ENCODE measurements at regions not wholly inside any gene's neighbourhood (a gene's known extent, or its start where the extent isn't known, plus 50 kb on each side); places are given as distances from the start of the nearest gene placed in this dataset.

DNA sequence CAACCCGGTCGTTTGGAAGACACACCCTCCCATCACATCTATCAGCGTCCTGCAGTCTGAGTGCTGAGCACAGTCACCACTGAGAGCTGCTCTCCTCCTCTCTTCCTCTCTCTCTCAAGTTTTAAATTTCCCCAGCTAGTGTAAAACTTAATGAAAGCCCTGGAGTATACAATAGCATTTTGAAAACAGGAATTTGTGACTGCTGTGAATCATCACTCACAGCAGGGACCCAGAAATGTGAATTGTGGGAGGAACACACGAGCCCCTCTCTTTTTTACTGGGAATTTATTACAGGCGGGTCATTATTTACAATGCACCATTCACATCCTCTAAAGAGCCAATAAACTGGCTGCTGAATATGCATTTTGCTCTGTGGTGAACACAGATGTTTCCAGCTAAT, 185.0 kb upstream of the SMIM21 start:
- no peak for DNase-seq
- Histone ChIP-seq H3K9me3 (no peaks in the 10 kb centered on the region), H3K36me3 (no peaks in the 10 kb centered on the region), H3K4me1 (no peaks in the 10 kb centered on the region), H3K27ac (no peak overlapping the region), H3K4me3 (no peak overlapping the region), H3K27me3 (no peaks in the 10 kb centered on the region)
- no peak for TF ChIP-seq POLR2A (IDR thresholded peaks at IDR 0.05)
- TF ChIP-seq, protein P1, sequence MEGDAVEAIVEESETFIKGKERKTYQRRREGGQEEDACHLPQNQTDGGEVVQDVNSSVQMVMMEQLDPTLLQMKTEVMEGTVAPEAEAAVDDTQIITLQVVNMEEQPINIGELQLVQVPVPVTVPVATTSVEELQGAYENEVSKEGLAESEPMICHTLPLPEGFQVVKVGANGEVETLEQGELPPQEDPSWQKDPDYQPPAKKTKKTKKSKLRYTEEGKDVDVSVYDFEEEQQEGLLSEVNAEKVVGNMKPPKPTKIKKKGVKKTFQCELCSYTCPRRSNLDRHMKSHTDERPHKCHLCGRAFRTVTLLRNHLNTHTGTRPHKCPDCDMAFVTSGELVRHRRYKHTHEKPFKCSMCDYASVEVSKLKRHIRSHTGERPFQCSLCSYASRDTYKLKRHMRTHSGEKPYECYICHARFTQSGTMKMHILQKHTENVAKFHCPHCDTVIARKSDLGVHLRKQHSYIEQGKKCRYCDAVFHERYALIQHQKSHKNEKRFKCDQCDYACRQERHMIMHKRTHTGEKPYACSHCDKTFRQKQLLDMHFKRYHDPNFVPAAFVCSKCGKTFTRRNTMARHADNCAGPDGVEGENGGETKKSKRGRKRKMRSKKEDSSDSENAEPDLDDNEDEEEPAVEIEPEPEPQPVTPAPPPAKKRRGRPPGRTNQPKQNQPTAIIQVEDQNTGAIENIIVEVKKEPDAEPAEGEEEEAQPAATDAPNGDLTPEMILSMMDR (IDR thresholded peaks at IDR 0.05) = no peak

DNA sequence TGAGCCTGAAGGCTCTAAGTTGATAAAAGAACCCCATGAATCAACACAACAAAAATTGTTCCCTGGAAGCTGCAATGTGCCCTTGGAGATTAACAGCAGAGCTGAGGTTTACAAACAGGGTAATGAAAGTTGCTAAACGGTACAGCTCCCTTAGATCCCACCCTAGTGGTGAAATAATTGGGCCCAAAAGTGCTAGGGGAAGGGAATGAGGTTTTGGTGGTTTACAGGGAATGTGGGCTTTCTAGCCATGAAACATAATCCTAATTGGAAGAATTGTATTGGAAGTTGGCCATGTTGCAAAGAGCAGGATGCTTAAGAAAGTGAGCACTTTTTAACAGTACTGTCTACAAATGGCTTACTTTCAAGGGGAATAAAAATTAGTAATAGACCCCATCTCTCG, 180.2 kb upstream of the SMIM21 start:
- DNase-seq = no peak
- Histone ChIP-seq H3K4me1 (no peaks in the 10 kb centered on the region), H3K9me3 (no peaks in the 10 kb centered on the region), H3K27me3 (no peaks in the 10 kb centered on the region), H3K36me3 (no peaks in the 10 kb centered on the region), H3K27ac (no peak overlapping the region), H3K4me3 (no peak overlapping the region)
- TF ChIP-seq POLR2A (IDR thresholded peaks at IDR 0.05) = no peak
- TF ChIP-seq, protein P1 (IDR thresholded peaks at IDR 0.05) = no peak

DNA sequence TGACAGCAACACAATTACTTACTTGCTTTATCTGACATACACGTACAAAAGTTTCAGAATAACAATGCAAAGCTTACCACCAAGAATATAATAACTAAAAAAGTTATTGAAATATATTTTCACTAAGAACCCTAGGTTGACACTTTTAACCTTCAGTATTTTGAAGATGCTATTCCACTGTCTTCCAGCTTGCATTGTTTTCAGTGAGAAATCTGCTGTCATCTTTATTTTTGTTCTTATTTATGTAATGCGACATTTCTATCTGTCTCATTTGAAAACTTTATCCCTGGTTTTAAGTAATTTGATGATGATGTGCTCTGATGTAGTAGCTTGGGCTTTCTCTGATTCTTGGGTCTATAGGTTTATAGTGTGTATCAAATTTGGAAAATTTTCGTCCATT, 165.0 kb upstream of the SMIM21 start:
- no peak for DNase-seq
- no peak overlapping the region for H3K27ac ChIP-seq
- H3K27me3 ChIP-seq = no peaks in the 10 kb centered on the region
- no peaks in the 10 kb centered on the region for H3K4me1 ChIP-seq
- peaks cover 0 to 10% (median 5%) of the 10 kb centered on the region in 4 donors for H3K9me3 ChIP-seq
- no peak for TF ChIP-seq POLR2A (IDR thresholded peaks at IDR 0.05)
- TF ChIP-seq, protein P1 (IDR thresholded peaks at IDR 0.05) = no peak
- no peak overlapping the region for H3K4me3 ChIP-seq
- H3K36me3 ChIP-seq = no peaks in the 10 kb centered on the region

DNA sequence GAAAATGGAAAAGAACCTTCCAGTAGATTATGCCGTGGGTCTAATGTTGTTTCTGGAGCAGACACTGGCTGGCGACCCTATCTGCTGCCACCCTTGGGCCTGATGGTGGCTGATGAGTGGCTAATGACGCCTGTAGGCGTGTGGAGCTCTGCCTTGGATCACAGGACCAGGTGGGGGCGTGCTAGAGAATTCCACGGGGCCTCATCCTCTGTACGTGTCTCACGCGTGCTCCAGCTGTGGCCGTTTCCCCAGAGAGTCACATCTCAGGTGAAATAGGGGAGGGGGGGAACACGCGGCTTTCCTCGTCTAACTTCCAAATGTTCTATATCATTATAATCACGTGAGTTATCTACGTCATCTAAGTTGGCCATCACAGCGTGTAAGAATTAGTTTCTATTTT, 160.9 kb upstream of the SMIM21 start:
- H3K4me1 ChIP-seq = no peaks in the 10 kb centered on the region
- H3K27me3 ChIP-seq = no peaks in the 10 kb centered on the region
- DNase-seq = no peak
- H3K4me3 ChIP-seq = no peak overlapping the region
- TF ChIP-seq POLR2A (IDR thresholded peaks at IDR 0.05) = no peak
- TF ChIP-seq, protein P1 (IDR thresholded peaks at IDR 0.05) = no peak
- no peak overlapping the region for H3K27ac ChIP-seq
- H3K36me3 ChIP-seq = no peaks in the 10 kb centered on the region
- peaks cover 0 to 5% (median 2%) of the 10 kb centered on the region in 4 donors for H3K9me3 ChIP-seq

DNA sequence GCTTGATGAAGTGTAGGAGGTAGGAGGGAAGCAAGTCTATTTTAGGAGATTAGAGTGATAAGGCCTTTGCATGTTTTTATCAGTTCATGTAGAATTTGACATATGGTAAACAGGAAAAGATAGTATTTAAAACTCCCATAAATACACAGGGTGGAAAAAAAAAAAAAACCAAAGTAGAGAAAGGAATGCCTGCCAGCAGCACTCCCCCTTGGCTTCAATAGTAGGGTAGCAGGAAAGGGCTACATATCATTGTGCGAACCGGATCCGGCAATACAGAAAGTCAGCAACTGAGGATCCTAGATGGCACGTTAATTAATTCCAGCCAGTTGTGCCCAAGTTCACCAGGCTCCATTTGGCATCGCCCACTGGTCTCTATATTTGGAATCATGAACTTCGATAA, 159.6 kb upstream of the SMIM21 start:
- H3K27me3 ChIP-seq = no peaks in the 10 kb centered on the region
- no peaks in the 10 kb centered on the region for H3K4me1 ChIP-seq
- no peak for TF ChIP-seq POLR2A (IDR thresholded peaks at IDR 0.05)
- no peak overlapping the region for H3K4me3 ChIP-seq
- H3K27ac ChIP-seq = no peak overlapping the region
- peaks cover 0 to 3% (median 0%) of the 10 kb centered on the region in 4 donors for H3K9me3 ChIP-seq
- no peaks in the 10 kb centered on the region for H3K36me3 ChIP-seq
- DNase-seq = no peak

DNA sequence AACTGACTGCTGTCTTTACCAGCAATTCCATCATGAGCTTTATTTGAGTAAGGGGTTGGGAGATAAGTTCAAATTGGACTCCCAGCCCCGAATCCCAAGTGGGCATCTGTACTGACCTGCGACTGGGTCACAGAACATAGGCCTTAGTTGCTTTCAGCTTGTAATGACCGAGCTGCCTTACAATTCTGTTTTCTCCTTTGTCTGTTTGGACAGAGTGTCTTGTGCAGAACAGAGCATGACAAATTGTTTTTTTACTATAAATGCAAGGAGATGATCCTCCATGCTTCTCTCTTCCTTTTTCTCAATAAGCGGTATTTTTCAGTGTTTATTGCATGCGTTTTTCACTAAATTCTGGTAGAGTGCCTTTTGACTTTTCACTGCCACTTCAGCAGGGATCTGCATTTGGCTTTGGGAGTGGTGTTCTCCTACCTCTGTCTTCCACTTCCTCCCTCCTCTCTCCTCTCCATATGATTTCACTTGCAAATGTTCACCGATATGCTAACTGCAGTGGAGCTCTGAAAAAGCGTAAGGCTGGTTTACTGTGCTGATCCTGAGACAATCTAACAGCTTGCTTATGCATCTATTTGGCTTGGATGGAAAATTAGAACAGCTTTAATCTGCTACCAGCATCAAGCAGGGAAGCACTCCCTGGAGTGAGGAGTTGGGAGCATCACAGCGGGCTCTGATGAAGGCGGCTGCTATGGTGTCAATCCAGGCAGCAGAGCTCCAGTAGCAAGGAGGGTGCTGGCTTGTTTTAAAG, 158.8 kb upstream of the SMIM21 start:
- Histone ChIP-seq H3K4me3 (no peak overlapping the region), H3K4me1 (no peaks in the 10 kb centered on the region), H3K9me3 (peaks cover 0 to 3% (median 0%) of the 10 kb centered on the region in 4 donors), H3K36me3 (no peaks in the 10 kb centered on the region), H3K27ac (no peak overlapping the region), H3K27me3 (no peaks in the 10 kb centered on the region)
- TF ChIP-seq, protein P1 (IDR thresholded peaks at IDR 0.05) = no peak
- no peak for TF ChIP-seq POLR2A (IDR thresholded peaks at IDR 0.05)
- no peak for DNase-seq
